GM12875 (cell line): ENCODE measurements at regions not wholly inside any gene's neighbourhood (a gene's known extent, or its start where the extent isn't known, plus 50 kb on each side); places are given as distances from the start of the nearest gene placed in this dataset.

Source experiments
- H3K4me3 ChIP-seq: one replicate; pipeline ENCODE4 v1.5.1; 2011; ENCODE audit warnings: low read depth, low read length, control low read depth
- CTCF ChIP-seq: IDR thresholded peaks from 2 replicates; pipeline ENCODE4 v1.5.1; 2011; ENCODE audit warnings: low read depth, mild to moderate bottlenecking, control low read depth, inconsistent platforms, low read length, moderate library complexity, borderline replicate concordance; ENCODE audit not compliant: insufficient read depth

GRCh38 chr4:144351306-144351705 is 210.8 kb upstream of the GYPA start:
- TF ChIP-seq CTCF = no peak
- no peak overlapping the region for H3K4me3 ChIP-seq

GRCh38 chr4:144353292-144353691 is 212.8 kb upstream of the GYPA start:
- TF ChIP-seq CTCF = no peak
- no peak overlapping the region for H3K4me3 ChIP-seq

GRCh38 chr4:144355811-144356757 is 215.6 kb upstream of the GYPA start:
- peak; percentile 26 for TF ChIP-seq CTCF
- no peak overlapping the region for H3K4me3 ChIP-seq

GRCh38 chr4:144356941-144357381 is 216.4 kb upstream of the GYPA start:
- H3K4me3 ChIP-seq = no peak overlapping the region
- no peak for TF ChIP-seq CTCF

GRCh38 chr4:144357975-144358374 is 217.5 kb upstream of the GYPA start:
- TF ChIP-seq CTCF = no peak
- H3K4me3 ChIP-seq = no peak overlapping the region

- no peak overlapping the region for H3K4me3 ChIP-seq
- TF ChIP-seq CTCF = no peak
Observed at GRCh38 chr4:144360146-144360793, 219.8 kb upstream of the GYPA start.
